GM23248 (cell line): ENCODE measurements at regions not wholly inside any gene's neighbourhood (a gene's known extent, or its start where the extent isn't known, plus 50 kb on each side); places are given as distances from the start of the nearest gene placed in this dataset.
"Not testable (repeated sequence)": the region's sequence is repeated elsewhere in the genome, so short reads cannot be mapped to it uniquely, and the experiment has no call there.

ENCODE experiments used
- DNase-seq: peaks from one replicate; pipeline ENCODE4 v3.0.0-alpha.2; 2015
- H2AFZ ChIP-seq: fragments of 200-600 bp; sonication (generic); 2 replicates; pipeline ENCODE4 v1.6.1; 2016; ENCODE audit warnings: antibody characterized with exemption
- H3F3A ChIP-seq: fragments of 200-600 bp; sonication (generic); 2 replicates; pipeline ENCODE4 v1.6.1; 2016; ENCODE audit warnings: mild to moderate bottlenecking, antibody characterized with exemption, mixed run types; ENCODE audit not compliant: insufficient read depth
- H3K27ac ChIP-seq: fragments of 200-600 bp; sonication (generic); 2 replicates; pipeline ENCODE4 v1.5.1; 2016; ENCODE audit warnings: mild to moderate bottlenecking
- H3K27me3 ChIP-seq: fragments of 200-600 bp; sonication (generic); replicated peaks from 2 replicates; pipeline ENCODE4 v1.6.1; 2016; ENCODE audit warnings: mild to moderate bottlenecking; ENCODE audit not compliant: insufficient read depth
- H3K36me3 ChIP-seq: fragments of 200-600 bp; sonication (generic); 2 replicates; pipeline ENCODE4 v1.6.1; 2016; ENCODE audit warnings: low read depth, mild to moderate bottlenecking
- H3K4me1 ChIP-seq: fragments of 200-600 bp; sonication (generic); 2 replicates; pipeline ENCODE4 v1.6.1; 2016; ENCODE audit warnings: mild to moderate bottlenecking; ENCODE audit not compliant: insufficient read depth
- H3K4me2 ChIP-seq: fragments of 200-600 bp; sonication (generic); one replicate; pipeline ENCODE4 v1.6.1; 2016; ENCODE audit warnings: mild to moderate bottlenecking; ENCODE audit not compliant: unreplicated experiment
- H3K4me3 ChIP-seq: fragments of 200-600 bp; sonication (generic); 2 replicates; pipeline ENCODE4 v1.5.1; 2016; ENCODE audit warnings: mild to moderate bottlenecking
- H3K79me2 ChIP-seq: fragments of 200-600 bp; sonication (generic); 2 replicates; pipeline ENCODE4 v1.6.1; 2016; ENCODE audit warnings: mild to moderate bottlenecking; ENCODE audit not compliant: insufficient read depth
- H3K9ac ChIP-seq: fragments of 200-600 bp; sonication (generic); 2 replicates; pipeline ENCODE4 v1.6.1; 2016; ENCODE audit warnings: mild to moderate bottlenecking
- H3K9me2 ChIP-seq: fragments of 200-600 bp; sonication (generic); 2 replicates; pipeline ENCODE4 v1.6.1; 2016; ENCODE audit warnings: mixed run types, mild to moderate bottlenecking, moderate library complexity; ENCODE audit not compliant: insufficient read depth
- H3K9me3 ChIP-seq: fragments of 200-600 bp; sonication (generic); one replicate; pipeline ENCODE4 v1.6.1; 2017; ENCODE audit warnings: low read depth
- H4K20me1 ChIP-seq: fragments of 200-600 bp; sonication (generic); 2 replicates; pipeline ENCODE4 v1.6.0; 2016; ENCODE audit not compliant: insufficient read depth
- EZH2 ChIP-seq: fragments of 200-600 bp; sonication (generic); IDR thresholded peaks from 2 replicates; pipeline ENCODE4 v1.6.1; 2018; ENCODE audit warnings: antibody characterized with exemption, mild to moderate bottlenecking; ENCODE audit not compliant: insufficient read depth, poor library complexity, severe bottlenecking
- EZH2phosphoT487 ChIP-seq: fragments of 200-600 bp; sonication (generic); IDR thresholded peaks from 2 replicates; pipeline ENCODE4 v1.6.1; 2018; ENCODE audit warnings: antibody characterized with exemption, moderate library complexity, mild to moderate bottlenecking, low read depth; ENCODE audit not compliant: insufficient read depth
- WGBS, 2 experiments: methylation state at CpG; one replicate each; pipeline ENCODE4 v1.1.6; 2015 to 2017; ENCODE audit warnings: low lambda C conversion rate in 2 of 2, low coverage in 1 of 2; ENCODE audit errors: missing lambda C conversion rate in 2 of 2; 5-methylcytosine and 5-hydroxymethylcytosine counted together
- in situ Hi-C: fragments of 300-500 bp; cut with MboI; formaldehyde crosslinking; loops from 2 replicates; pipeline ENCODE4 v1.15.0; 2020

DNA sequence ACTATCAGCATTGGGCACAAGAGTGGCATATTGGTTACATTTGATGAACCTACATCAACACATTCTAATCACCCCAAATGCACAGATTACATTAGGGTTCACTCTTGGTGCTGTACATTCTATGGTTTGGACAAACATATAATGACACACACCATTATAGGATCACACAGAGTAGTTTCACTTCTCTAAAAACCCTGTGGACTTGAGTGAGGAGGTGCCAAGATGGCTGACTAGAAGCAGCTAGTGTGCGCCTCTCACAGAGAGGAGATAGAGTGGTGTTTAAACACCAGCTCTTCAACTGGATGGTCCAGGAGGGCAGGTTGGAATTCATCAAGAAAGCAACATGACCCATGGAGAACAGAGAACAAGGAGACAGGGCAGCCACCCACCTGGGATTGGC lies 265.6 kb downstream of the TDRD3 start:
- no peak for DNase-seq
- Histone ChIP-seq H3K27me3 (no peaks in the 10 kb centered on the region), H3F3A (no peaks in the 10 kb centered on the region), H2AFZ (no peak overlapping the region), H3K27ac (no peak overlapping the region), H3K9ac (no peak overlapping the region), H3K4me2 (no peak overlapping the region), H3K4me3 (no peak overlapping the region), H3K4me1 (no peaks in the 10 kb centered on the region), H3K79me2 (no peaks in the 10 kb centered on the region), H3K9me3 (no peaks in the 10 kb centered on the region), H3K9me2 (no peaks in the 10 kb centered on the region), H3K36me3 (no peaks in the 10 kb centered on the region), H4K20me1 (no peaks in the 10 kb centered on the region)
- TF ChIP-seq EZH2phosphoT487: no peak
- in situ Hi-C loops: no loop called here
- WGBS, 2 experiments: 91 to 100% methylated on average over 1 of the region's 1 CpG

DNA sequence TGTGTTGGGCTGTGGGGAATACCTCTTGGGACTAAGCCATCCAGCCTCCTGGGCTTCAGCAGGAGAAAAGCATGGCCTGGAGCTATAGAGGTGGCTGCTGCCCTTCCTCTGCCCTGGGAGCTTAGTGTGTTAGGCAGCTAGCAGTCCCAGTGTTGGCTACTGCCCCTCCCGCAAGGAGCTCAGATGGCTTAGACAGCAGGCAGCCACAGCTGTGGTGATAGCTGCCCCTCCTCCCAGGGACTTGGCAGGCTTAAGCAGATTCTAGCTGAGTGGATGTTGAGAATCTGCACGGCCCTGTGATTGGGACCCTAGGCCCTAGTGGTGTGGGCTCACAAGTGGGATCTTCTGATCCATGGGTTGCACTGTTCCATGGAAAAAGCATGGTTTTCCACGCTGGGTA lies 264.5 kb downstream of the TDRD3 start:
- Histone ChIP-seq H3K27me3 (no peaks in the 10 kb centered on the region), H3K9me3 (no peaks in the 10 kb centered on the region), H3K27ac (no peak overlapping the region), H4K20me1 (no peaks in the 10 kb centered on the region), H3K79me2 (no peaks in the 10 kb centered on the region), H3K4me2 (no peak overlapping the region), H3K4me1 (no peaks in the 10 kb centered on the region), H3K9ac (no peak overlapping the region), H3F3A (no peaks in the 10 kb centered on the region), H3K9me2 (no peaks in the 10 kb centered on the region), H2AFZ (no peak overlapping the region), H3K36me3 (no peaks in the 10 kb centered on the region), H3K4me3 (no peak overlapping the region)
- 37 to 44% methylated on average over 3 of the region's 3 CpGs for WGBS, 2 experiments
- in situ Hi-C loops: no loop called here
- no peak for DNase-seq
- TF ChIP-seq EZH2phosphoT487 (no peak), EZH2 (no peak)

DNA sequence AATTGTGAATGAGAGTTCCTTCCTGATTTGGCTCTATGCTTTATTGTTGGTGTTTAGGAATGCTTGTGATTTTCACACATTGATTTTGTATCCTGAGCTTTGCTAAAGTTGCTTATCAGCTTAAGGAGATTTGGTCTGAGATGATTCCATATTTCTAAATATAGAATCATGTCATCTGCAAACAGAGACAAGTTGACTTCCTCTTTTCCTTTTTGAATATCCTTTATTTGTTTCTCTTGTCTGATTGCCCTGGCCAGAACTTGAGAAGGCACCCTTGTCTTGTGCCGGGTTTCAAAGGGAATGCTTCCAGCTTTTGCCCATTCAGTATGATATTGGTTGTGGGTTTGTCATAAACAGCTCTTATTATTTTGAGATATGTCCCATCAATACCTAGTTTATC lies 260.6 kb downstream of the TDRD3 start:
- WGBS, 2 experiments: 54 to 75% methylated on average over 1 of the region's 1 CpG
- H3K36me3 ChIP-seq, H3K4me3 ChIP-seq, H3K27me3 ChIP-seq, H3K4me2 ChIP-seq, H3K9ac ChIP-seq, in situ Hi-C loops, H3F3A ChIP-seq, H3K9me2 ChIP-seq, H3K9me3 ChIP-seq, H2AFZ ChIP-seq, H3K79me2 ChIP-seq, DNase-seq, H3K4me1 ChIP-seq, H4K20me1 ChIP-seq, H3K27ac ChIP-seq: not testable (repeated sequence)

DNA sequence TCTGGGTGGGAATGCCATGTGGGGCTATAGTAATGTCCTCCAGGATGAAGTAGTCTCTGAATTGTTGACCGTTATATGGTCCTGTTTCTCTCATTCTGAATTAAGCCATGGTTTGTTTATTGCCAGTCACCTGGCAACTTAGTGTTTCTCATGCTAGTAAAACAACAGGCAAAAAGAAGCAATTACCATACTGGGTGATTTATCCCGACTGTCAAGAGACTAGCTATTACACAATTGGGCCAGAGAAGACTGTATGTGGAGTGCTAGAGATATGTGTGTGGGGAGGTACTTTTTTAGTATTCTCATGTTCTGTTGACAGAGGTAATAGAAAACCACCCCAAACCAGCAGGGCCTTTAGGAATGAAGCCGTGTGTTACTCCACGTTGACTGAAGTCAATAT lies 258.2 kb downstream of the TDRD3 start:
- no peaks in the 10 kb centered on the region for H3K27me3 ChIP-seq
- no peak overlapping the region for H3K27ac ChIP-seq
- no peak overlapping the region for H3K4me3 ChIP-seq
- no peak overlapping the region for H3K4me2 ChIP-seq
- no peaks in the 10 kb centered on the region for H3K4me1 ChIP-seq
- no peaks in the 10 kb centered on the region for H3K9me3 ChIP-seq
- no peaks in the 10 kb centered on the region for H3F3A ChIP-seq
- in situ Hi-C loops: no loop called here
- H3K36me3 ChIP-seq: no peaks in the 10 kb centered on the region
- H3K9ac ChIP-seq: no peak overlapping the region
- DNase-seq: no peak
- TF ChIP-seq EZH2phosphoT487: no peak
- no peak for TF ChIP-seq EZH2
- no peak overlapping the region for H2AFZ ChIP-seq
- H3K9me2 ChIP-seq: no peaks in the 10 kb centered on the region
- 10 to 24% methylated on average over 4 of the region's 4 CpGs for WGBS, 2 experiments
- H4K20me1 ChIP-seq: no peaks in the 10 kb centered on the region
- H3K79me2 ChIP-seq: no peaks in the 10 kb centered on the region

DNA sequence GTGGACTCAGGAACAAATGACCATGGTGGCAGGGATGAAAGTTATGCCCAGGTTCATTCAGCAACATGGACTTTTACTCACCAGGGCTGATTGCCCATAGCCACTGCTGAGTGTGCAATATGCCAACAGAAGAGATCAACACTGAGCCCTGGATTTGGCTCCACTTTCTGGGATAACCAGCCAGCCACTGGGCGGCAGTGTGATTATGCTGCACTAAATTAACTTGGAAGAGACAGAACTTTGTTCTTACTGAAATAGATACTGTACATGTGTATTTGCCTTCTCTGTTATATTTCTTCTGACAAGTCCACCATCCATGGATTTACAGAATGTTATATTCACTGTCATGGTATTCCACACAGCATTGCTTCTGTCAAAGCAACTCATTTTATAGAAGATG lies 257.4 kb downstream of the TDRD3 start:
- Histone ChIP-seq H3K79me2 (no peaks in the 10 kb centered on the region), H3K36me3 (no peaks in the 10 kb centered on the region), H3K9me3 (no peaks in the 10 kb centered on the region), H4K20me1 (no peaks in the 10 kb centered on the region), H3K4me2 (no peak overlapping the region), H3K27ac (no peak overlapping the region), H3K4me3 (no peak overlapping the region), H2AFZ (no peak overlapping the region), H3K4me1 (no peaks in the 10 kb centered on the region), H3F3A (no peaks in the 10 kb centered on the region), H3K9me2 (no peaks in the 10 kb centered on the region), H3K9ac (no peak overlapping the region), H3K27me3 (no peaks in the 10 kb centered on the region)
- in situ Hi-C loops: no loop called here
- 0% methylated on average over 1 of the region's 1 CpG for WGBS, 2 experiments
- TF ChIP-seq EZH2phosphoT487 (no peak), EZH2 (no peak)
- DNase-seq: peak; percentile 40
